NOMO-1 treated with dmso at 0.1 percent for 144 hours (cell line): ENCODE measurements at regions not wholly inside any gene's neighbourhood (a gene's known extent, or its start where the extent isn't known, plus 50 kb on each side); places are given as distances from the start of the nearest gene placed in this dataset.
"Not testable (repeated sequence)": the region's sequence is repeated elsewhere in the genome, so short reads cannot be mapped to it uniquely, and the experiment has no call there.

Experiments used
- DNase-seq: peaks from one replicate; lab custom pipeline; 2025; ENCODE audit not compliant: unreplicated experiment; lab: John Stamatoyannopoulos, UW

DNA sequence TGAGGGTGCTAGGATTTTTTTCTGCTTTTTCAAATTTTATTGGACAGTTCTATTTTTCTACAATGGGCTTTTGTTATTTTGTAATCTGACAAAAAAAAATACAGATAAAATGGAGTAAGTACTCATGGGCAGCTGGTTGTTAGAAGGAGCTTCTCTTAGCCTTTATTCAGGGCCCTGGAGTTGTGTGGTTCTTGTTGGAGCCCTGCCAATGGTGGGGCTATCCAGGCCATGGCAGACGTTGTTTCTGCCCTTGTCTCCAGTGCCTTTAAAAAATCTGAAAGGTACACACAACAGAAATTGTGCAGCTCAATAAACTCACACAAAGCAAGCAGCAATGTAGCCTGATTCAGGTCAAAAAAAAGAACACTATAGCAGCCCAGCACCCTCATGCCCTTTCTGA lies 153.5 kb upstream of the GALNT2 start:
- DNase-seq = no peak

DNA sequence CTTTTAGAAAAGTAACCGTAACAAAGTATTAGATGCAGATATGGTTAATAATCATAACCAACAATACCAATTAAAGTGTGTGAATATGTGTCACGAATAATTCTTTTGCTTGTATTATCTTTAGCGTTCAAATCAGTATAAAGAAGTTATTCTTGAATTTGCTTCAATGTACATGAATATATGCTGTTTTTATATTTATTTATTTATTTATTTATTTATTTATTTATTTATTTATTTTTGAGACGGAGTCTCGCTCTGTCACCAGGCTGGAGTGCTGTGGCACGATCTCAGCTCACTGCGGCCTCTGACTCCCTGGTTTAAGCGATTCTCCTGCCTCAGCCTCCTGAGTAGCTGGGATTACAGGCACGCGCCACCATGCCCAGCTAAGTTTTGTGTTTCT lies 147.6 kb upstream of the GALNT2 start:
- not testable (repeated sequence) for DNase-seq

DNA sequence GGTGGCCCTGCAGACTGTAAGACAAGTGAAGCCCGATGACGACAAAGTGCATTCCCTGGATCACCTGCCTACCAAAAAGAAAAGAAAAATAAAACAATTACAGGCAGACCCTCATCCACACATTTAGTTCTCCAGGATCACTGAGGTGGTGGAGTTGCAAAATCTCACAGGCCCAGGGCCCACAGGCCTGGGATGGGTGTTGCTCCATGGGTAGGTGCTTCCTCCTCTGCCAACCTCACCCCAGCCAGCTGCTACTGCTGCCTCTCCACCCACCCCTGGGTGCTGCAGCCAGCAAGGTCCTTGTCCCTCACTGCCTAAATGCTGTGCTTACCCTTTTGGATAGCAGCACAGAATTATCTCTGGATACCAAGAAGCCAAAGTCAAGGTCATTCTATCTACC lies 146.4 kb upstream of the GALNT2 start:
- no peak for DNase-seq

DNA sequence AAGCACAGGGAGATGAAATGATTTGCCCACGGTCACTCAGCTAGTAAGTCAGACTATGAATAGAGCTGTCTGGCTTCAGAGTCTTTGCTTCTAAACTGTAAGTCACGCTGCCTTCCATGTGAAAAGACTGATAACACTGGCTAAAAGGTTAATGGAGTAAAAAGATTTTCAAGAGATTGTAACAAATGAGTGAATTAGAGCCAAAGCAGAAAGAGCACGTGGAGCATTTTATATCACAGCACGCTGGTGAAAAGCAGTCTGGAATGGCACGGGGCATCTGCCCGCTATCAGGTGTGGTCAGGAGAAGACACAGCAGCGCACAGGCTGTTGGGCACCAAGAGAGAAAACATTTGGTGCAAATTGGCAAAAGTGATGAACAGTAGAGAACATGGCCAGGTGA lies 144.8 kb upstream of the GALNT2 start:
- DNase-seq = no peak

DNA sequence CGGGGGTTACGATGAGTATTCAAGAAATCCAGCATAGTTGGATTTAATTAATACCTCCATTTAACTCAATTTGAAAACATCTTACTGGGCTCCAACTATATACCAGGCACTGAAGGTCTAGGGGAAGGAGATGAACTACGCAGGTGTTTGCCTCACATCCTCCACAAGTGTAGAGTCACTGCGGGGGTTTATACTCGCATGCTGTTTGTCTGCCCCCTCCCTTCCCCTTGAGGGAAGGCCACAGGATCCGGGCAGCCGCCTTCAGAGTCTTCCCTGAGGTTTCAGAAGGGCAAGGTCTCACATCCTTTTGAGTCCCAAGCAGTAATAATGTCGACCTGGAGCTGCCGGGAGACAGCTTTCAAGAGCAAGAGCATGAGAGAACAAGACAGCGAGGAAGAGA lies 142.4 kb upstream of the GALNT2 start:
- DNase-seq = no peak

DNA sequence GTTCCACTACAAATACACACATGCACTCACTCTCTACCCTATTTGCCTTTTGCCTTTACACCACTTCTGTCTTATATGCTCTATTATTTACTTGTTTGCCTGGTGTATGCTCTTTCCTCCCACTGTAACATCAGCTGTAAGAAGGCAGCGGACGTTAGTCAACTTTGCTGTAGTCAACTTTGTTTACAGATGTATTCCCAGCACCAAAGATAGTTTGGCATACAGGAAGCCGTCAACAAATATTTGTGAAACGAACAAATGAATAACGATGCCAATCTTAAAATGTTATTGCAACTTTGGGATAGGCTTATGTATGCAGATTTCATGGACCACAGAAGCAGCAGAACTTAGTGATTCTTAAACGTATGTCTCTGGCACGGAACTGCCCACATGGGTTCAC lies 138.3 kb upstream of the GALNT2 start:
- no peak for DNase-seq

DNA sequence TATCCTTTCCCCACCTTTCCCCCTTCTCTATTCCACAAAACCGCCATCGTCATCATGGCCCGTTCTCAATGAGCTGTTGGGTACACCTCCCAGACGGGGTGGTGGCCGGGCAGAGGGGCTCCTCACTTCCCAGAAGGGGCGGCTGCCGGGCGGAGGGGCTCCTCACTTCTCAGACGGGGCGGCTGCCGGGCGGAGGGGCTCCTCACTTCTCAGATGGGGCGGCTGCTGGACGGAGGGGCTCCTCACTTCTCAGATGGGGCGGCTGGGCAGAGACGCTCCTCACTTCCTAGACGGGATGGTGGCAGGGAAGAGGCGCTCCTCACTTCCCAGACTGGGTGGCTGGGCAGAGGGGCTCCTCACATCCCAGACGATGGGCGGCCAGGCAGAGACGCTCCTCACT lies 135.3 kb upstream of the GALNT2 start:
- DNase-seq = not testable (repeated sequence)

DNA sequence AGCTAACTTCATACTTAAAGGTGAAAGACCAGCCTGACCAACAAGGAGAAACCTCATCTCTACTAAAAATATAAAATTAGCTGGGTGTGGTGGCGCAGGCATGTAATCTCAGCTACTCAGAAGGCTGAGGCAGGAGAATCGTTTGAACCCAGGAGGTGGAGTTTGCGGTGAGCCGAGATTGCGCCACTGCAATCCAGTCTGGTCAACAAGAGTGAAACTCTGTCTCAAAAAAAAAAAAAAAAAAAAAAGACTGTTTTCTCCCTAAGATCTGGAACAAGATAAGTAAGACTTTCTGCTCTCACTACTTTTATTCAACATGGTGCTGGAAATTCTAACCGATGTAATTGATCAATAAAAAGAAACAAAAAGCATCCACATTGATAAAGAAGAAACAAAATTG lies 131.9 kb upstream of the GALNT2 start:
- peak; percentile 27 for DNase-seq

DNA sequence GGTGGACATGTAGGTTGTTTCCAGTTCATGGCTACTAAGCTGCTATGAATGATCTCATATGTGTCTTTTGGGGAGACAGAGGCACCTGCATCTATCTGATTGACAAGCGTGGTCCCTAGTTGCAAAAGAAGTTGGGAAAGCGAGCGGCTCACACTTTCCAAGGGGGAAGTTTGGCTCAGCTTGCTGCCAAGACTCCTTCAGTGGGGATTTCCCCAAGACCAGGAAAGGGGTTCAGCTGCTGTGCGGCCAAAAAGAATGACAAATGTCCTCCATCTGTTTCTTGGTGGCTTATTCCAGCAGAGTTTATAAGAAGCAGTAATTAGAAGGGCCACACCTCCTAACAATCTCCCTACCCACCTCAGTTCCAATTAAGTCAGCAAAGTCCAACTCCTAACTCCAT lies 128.5 kb upstream of the GALNT2 start:
- DNase-seq = no peak

DNA sequence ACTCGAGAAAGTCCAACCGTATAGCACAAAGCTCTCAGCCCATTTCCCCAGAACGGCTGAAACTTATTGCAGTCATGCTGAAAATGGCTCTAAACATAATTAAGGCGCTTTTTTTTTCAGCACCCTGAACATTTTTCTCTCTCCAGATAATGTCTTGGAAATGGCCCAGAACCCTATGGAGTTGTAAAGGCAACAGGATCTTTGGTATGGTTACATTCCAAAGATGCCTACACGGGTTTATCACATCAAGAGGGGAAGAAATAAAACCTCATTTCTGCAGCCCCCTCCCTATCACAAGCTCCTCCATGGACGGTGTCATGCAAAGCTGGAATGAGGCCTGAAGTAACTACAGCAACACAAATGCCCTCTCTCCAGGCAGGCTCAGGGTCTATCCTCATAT lies 126.4 kb upstream of the GALNT2 start:
- no peak for DNase-seq

DNA sequence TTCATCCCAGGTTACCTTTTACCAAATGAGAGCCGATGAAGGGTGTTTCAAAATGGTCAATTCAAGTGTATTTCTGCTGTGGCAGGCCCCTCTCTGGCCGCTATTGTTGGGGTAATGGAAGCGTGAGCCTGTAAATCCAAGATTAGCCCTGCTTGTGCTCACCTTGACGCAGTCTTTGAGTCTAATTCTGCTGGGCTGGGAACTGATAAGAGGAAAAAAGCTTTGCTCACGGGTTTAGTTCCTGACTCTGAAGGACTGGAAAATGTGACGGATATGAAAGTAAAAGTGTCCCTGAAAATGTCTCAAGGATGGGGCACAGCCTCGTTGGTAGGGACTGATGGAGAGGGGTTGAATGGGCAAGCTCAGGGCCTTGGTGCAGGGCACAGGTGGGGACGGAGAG lies 125.9 kb upstream of the GALNT2 start:
- DNase-seq = no peak

DNA sequence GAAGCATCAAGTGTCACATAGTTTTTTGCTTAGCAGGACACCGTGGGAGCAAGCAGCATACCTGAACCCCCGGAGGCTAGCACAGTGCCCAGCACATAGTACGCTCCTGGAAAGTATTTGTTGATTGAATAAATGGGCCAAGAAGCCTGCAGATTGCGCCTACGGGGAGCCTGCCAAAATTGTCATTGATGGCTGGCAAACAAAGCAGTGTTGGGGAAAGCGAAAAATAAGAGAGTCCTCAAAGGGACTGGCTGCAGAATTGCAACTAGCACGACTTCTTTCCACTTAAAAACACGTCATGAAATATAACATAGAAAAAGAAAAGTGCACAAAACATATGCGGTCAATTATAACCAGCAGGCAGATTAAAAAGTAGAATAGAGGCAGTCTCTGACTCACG lies 125.2 kb upstream of the GALNT2 start:
- no peak for DNase-seq

DNA sequence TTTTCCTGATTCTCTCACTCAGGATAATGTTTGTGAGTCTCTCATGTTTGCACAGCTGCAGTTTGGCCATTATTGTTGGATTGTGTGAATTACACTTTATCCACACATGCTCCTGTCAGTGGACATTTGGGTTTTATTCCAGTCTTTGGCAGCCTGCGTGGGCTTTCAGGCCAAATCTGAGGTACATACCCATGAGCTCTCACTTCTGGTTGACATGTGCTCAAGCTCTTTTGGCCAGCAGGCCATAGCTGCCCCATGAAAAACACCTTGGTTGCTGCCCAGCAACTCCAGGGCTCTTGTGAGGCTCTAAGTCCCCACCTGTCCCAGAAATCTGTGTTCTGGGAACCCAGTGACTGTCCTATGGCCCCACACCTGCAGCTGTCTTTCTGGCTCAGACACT lies 124.5 kb upstream of the GALNT2 start:
- DNase-seq = no peak

DNA sequence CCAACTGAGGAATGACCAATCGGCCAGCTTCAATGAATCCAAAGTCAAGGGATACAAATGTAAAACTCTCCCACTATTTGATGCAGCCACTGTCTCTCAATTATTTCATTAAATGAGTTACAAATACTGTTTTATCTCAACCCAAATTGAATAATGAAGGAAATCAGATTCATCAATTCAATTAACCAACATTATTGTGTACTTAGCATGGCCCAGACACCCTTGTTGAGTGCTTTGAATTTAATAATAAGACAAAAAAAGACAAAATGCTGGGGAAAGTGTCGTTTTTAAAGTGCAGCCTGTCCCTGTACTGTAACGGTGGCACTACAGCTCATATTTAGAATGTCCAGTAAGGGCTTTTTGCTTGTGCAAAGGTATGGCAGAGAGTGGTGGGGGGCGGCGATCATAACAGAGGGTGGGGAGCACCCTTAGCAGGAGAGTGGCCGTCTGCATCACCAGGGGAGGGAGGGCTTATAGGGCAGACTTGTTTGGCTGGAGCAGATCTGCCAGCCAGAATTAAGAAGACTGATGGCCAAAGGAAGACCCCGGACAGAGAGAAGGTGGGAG lies 123.8 kb upstream of the GALNT2 start:
- no peak for DNase-seq

DNA sequence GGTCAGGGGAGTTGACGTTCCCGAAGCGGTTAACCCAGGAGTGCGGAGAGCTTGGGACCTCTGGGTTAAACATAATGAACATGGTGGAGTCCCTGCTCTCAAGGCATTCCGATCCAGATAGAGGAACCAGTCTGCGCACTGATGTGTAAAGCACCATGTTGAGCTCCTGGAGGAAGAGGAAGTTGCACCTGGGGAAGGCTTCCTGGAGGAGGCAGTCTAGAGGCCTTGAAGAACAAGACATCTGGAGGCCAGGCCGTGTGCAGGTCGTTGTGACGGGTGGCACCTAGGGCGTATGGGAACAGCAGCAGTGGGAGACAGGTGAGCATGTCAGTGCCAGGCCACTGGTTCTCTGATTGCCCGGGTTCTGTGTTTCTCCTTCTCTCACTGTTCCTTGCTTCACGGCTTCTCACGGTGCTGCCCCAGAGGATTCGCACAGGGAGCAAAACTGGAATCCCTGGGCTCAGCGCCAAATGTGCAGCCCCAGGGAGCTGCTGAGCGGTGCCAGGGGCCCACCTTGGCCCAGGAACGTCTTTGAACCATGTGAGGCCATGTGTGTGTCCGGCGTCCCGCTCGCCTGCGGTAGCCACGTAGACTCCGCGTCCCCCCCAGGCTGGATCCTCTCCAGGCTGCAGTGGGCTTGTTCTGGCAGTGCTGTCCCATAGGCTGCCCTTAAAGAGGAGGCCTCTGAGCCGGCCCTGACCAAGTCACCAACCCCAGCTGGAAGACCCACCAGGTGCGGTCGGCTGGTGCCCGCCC lies 122.9 kb upstream of the GALNT2 start:
- DNase-seq = no peak

DNA sequence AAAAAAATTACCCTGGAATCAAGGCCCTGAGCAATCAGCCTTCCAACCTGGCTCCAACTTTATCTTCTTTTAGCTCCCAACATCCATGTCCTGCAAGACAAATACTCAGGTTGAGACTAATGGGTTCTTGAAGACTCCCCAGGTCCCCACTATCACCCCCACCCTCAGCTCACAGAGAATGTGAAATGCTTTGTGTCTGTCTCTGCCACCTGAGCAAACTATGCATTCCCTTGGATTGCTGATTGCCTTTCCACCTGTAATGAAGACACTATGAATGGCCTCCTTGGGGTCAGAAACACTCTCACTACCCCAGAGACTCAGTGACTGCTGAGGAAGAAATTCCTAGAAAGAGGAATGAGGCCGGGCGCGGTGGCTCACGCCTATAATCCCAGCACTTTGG lies 121.2 kb upstream of the GALNT2 start:
- DNase-seq = no peak

DNA sequence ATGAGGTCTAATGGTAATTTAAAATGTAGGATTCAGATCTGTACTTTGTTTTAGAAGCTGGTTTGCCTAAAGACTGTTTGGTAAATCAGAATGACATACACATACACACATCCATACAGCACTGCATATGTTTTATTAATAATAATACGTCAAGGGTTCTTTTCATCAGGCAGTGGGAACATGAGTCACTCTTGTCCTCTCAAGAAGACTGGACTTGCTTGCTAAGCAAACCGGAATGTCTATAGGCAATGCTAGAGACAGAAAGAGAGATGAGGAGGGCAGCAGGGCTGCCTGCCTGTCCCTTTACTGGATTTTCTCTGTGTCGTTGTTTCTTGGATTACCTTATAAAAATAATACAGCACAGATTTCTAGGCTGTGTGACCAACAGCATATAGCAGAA lies 119.1 kb upstream of the GALNT2 start:
- DNase-seq = no peak

DNA sequence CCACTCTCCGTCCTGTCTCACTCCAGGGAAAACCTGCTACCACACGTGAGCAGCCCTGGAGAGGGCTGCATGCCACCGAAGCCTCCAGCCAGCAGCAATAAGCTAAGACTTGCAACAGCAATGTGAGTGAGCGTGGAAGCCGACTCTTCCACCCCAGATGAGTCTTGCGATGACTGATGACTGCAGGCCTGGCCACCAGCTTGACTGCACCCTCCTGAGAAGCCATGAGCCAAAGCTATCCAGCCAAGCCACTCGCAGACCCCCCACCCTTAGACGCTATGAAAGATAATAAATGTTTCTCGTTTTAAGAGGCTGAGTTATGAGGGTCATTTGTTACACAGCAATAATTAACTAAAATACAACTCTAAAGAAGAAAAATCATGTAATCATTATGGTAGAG lies 118.6 kb upstream of the GALNT2 start:
- DNase-seq = no peak

DNA sequence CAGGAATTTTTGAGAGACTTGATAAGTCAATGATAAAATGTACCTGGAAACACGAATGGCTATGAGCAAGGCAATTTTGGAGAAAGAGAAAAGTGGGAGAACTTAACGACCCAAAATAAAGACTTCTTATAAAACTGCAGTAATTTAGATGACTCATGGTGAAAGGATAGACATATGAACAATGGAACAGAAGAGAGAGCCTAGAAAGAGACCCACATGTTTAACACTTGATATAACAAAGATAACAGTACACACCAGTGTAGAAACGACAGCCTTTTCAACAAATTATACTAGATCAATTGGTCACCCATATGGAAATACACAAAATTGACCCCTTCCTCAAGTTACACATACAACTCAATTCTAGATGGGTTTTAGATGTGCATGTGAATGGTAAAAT lies 117.5 kb upstream of the GALNT2 start:
- DNase-seq = no peak

DNA sequence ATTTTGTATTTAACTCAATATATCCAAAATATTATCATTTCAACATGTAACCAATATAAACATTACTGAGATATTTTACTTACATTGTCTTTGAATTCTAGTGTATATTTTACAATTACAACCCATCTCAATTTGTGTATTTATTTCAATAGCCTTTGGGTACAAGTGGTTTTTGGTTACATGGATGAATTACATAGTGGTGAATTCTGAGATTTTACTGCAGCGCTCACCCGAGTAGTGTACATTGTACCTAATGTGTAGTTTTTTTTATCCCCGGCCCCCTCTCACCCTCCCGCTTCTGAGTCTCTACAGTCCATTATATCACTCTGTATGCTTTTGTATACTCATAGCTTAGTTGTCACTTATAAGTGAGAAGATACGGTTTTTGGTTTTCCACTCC lies 117.0 kb upstream of the GALNT2 start:
- no peak for DNase-seq

DNA sequence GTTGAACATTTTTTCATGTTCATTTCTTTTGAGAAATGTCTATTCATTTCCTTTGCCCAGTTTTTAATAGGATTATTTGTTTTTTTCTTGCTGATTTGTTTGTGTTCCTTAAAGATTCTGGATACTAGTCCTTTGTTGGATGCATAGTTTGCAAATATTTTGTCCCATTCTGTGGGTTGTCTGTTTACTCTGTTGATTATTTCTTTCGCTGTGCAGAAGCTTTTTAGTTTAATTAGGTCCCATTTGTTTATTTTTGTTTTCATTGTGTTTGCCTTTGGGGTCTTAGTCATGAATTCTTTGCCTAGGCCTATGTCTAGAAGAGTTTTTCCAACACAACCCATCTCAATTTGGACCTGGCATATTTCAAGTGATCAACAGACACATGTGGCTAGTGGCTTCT lies 116.1 kb upstream of the GALNT2 start:
- DNase-seq = no peak

DNA sequence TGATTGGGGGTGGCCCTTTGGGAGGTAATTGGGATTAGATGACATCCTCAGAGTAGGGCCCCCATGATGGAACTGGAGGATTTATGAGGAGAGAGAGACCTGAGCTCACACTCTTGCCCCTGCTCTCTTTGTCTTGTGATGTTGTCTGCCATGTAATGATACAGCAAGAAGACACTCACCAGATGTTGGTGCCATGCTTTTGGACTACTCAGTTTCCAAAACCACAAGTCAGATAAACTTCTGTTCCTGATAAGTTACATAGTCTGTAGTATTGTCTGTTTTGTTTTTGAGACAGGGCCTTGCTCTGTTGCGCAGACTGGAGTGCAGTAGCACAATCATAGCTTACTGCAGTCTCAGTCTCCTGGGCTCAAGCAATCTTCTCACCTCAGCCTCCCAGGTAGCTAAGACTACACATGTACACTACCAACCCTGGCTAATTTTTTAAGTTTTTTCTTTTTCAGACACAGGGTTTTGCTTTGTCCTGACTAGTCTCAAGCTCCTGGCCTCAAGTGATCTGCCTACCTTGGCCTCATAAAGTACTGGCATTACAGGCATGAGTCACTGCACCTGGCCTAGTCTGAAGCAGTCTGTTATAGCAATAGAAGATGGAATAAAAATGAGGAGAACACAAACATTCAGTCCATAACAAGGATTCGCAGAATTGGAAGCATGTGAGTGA lies 115.0 kb upstream of the GALNT2 start:
- DNase-seq = no peak
